Suprapubic skin (tissue), 3 donors: ENCODE measurements at regions not wholly inside any gene's neighbourhood (a gene's known extent, or its start where the extent isn't known, plus 50 kb on each side); places are given as distances from the start of the nearest gene placed in this dataset.

ENCODE experiments used
- CTCF ChIP-seq, 2 donors: fragments of 200-600 bp in 1 of 2; fragments of 450-650 bp in 1 of 2; sonication (generic) in 1 of 2; IDR thresholded peaks; one replicate each; pipeline ENCODE4 v1.5.1; 2016 to 2019; ENCODE audit warnings: antibody characterized with exemption in 2 of 2, mild to moderate bottlenecking in 1 of 2, moderate library complexity in 1 of 2
- EP300 ChIP-seq: sonication (generic); formaldehyde crosslinking; IDR thresholded peaks from one replicate; pipeline ENCODE4 v1.6.1; 2017; ENCODE audit warnings: antibody characterized with exemption
- POLR2A ChIP-seq, 2 donors: fragments of 450-650 bp; IDR thresholded peaks; one replicate each; pipeline ENCODE4 v1.6.1; 2017; ENCODE audit warnings: antibody characterized with exemption in 2 of 2, mild to moderate bottlenecking in 2 of 2, moderate library complexity in 2 of 2

GRCh38 chr2:173834141-173834540 is 131.0 kb downstream of the SP3 start:
- TF ChIP-seq POLR2A (IDR thresholded peaks at IDR 0.05) (no peak), CTCF (IDR thresholded peaks at IDR 0.05) (no peak), EP300 (no peak)
